HTR-8/SVneo (cell line): ENCODE measurements at regions not wholly inside any gene's neighbourhood (a gene's known extent, or its start where the extent isn't known, plus 50 kb on each side); places are given as distances from the start of the nearest gene placed in this dataset.
"Not testable (repeated sequence)": the region's sequence is repeated elsewhere in the genome, so short reads cannot be mapped to it uniquely, and the experiment has no call there.

Experiments
- DNase-seq: peaks from one replicate; pipeline ENCODE4 v3.0.0; 2011; ENCODE audit warnings: low spot score, mixed read lengths; ENCODE audit not compliant: insufficient read length
- FAIRE-seq: peaks from 2 replicates; lab custom pipeline; 2011; peaks lifted over from hg19 to GRCh38; lab: Jason Lieb, UNC

- FAIRE-seq: no peak
- no peak for DNase-seq
Observed at GRCh38 chr1:181169281-181169865, 80.9 kb downstream of the IER5 start.

DNA sequence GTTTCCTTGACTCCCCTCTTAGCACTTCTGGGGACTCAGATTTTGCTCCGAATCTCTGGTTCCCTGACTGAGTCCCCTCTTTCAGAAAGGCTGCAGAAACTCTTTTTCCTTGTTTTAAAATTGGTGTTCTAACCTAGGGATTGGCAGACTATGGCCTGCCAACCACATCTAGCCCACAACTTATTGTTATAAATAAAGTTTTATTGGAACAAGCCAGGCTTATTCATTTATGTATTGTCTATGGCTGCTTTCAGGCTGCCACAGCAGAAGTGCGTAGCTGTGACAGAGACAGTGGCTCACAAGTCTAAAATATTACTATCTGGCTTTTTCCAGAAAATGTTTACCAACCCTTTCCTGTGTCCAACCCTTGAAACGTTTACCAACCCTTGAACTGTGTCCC is 81.7 kb downstream of the IER5 start:
- no peak for FAIRE-seq
- DNase-seq: no peak

- no peak for FAIRE-seq
- DNase-seq: no peak
Observed at GRCh38 chr1:181172082-181172481, 83.6 kb downstream of the IER5 start.

- no peak for DNase-seq
- FAIRE-seq: no peak
Observed at GRCh38 chr1:181173761-181174447, 85.4 kb downstream of the IER5 start.

DNA sequence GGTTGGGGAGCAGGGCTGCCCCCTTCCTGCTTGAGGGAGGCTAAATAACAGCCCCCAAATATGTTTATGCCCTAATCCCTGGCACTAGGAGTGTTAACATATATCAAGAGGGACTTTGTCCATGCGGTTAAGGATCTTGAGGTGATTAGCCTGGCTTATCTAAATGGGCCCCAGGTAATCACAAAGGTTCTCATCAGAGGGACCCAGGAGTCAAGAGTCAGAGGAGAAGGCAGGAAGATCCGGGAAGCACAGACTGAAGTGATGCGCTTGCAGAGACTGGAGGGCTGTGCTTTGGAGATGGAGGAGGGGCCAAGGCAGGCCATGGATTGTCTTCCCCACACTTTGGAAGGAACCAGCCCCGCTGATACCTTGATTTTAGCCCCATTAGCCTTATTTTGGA is 86.4 kb downstream of the IER5 start:
- no peak for DNase-seq
- FAIRE-seq: no peak

DNA sequence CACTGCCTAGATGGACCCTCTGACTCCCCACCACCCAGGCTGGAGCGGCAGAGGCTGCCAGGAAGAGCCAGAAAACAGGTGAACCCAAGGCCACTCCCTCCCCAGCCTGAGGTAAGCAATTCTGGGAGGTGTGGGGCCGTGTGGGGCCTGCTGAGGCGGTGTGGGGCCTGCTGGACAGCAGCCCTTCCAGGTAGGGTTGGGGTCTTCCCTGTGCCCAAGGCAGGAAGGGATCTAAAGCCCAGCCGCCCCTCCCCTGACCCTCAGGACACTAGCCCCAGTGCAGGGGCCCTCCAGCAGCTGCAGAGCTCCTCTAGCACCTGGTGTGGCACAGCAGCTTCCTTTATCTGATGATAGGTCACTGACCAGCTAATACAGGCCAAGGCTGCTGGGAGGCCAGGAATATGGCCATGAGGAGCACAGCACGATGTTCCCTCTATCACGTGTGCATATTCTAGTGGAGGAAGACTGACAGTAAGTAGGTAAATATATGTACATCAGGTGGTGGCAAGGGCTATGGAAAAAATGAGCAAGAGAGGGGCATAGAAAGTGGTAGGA is 86.9 kb downstream of the IER5 start:
- DNase-seq (no peak), FAIRE-seq (no peak)

DNA sequence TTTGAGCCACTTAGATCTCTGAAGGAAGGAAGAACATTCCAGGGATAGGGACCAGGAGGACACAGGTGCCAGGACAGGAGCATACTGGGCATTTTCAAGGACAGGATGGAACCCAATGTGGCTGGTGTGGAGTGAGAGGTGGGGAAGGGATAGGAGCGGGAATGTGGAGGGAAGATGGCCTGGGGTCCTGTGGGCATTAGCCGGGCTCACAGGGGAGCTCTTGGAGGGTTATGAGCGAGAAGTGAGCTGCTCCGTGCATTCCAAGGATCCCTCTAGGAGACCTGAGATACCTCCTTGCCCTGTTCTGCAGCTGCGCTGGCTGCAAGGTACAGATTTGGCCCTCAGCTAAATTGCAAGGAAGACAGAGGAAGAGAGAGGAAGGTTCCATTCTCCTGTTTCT is 87.5 kb downstream of the IER5 start:
- DNase-seq: no peak
- no peak for FAIRE-seq

GRCh38 chr1:181178241-181178879 is 89.9 kb downstream of the IER5 start:
- DNase-seq (no peak), FAIRE-seq (no peak)

- DNase-seq: no peak
- no peak for FAIRE-seq
Observed at GRCh38 chr1:181179279-181179986, 90.9 kb downstream of the IER5 start.

- FAIRE-seq (no peak), DNase-seq (no peak)
Observed at GRCh38 chr1:181179987-181180365, 91.5 kb downstream of the IER5 start.

DNA sequence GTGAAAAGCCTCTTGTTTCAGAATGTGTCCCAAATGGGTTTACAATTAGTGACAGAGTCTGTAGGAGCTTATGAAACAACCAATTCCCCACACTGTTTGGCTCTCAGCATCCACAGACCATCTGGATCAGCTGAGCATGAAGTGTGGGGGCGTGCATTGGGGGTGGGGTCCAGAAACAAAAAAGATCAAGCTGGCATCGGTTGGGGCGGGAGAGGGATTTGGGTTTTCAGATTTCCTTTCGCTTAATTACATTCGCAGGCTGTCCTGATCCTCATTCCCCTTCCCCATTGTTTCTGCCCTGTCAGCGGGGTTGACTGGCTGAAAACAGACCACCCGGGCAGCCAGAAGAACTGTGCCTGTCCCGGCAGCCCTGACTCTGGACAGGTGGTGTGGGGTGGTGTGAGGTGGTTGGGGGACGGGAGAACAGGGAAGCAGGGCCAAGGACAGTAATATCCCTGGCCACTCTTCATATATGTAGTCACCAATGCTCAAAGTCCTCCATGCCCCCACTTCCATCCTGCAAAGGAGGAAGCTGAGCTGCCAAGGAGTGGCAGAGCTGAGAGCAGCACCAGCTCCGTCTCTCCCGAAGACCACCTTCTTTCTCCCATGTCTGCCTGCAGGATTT is 92.0 kb downstream of the IER5 start:
- no peak for DNase-seq
- FAIRE-seq: no peak

DNA sequence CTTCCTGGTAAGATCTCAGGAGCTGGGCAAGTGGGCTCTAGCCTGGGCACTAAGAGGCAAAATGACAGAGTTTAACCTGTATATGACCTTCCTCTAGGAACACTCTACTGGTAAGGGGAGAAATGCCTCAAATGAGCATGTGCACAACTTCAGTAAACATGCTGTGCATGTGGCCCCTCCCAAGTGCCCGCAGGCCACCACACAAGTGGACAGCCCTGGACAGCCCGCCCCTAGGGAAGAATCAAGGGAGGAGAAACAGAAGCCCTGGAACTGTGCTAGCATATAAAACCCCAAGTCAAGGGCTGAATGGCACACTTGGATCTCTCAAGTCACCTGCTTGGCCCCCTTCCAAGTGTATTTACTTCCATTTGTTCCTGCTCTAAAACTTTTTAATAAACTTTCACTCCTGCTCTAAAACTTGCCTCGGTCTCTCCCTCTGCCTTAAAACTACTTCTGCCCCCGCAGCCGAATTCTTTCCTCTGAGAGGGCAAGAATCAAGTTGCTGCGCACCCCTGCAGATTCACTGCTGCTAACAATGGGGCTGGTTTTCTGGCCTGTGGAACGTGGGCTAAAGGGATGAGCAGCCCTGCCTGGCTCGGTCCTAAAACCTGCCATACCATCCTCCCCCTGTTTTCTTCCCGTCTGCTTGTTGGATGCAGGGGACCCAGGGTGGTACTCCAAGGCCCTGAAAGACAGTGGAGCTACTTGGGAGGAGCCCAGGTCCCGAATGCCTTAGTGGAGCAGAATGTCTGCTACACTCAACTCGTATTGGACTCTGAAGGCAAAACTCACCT is 93.5 kb downstream of the IER5 start:
- FAIRE-seq: no peak
- DNase-seq: no peak

DNA sequence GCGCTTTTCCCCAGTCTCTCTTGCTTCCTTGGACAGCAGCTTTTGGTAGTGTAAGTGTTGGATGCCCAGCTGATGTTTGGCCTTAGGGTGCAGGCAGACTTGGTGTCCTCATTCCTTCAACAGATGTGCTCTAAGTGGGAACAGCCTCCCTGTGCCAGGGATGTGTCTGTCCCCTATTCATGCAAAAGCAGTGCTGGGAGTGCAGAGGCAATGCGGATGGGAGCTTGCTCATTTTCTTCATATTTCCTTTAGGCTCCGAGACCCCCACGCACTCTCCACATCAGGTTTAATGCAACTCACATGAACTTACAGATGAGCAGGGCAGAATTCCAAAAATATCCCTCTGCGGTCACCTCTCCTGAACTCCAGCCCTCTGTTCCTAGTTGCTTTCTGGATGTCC is 96.1 kb downstream of the IER5 start:
- FAIRE-seq (no peak), DNase-seq (no peak)

DNA sequence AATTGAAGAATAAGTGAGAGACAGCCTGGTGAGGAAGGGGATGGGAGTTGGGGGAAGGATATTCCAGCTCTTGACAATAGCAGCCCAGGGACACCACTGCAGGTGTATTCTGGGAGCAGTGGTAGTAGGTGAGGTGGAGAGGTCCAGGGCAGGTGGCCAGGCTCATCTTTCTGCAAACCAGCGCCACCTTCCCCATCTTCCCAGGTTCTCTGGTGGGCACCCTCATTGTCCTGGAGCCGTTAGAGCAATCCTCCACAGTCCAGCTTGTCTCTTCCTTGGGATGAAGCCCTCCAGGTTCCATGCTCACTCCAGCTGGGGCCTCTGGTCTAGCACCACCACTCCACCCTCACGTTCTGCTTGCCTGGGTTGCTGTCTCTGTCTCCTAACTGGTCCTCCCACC is 97.0 kb downstream of the IER5 start:
- FAIRE-seq (no peak), DNase-seq (no peak)

- not testable (repeated sequence) for FAIRE-seq, DNase-seq
Observed at GRCh38 chr1:181186133-181186532, 97.6 kb downstream of the IER5 start.

DNA sequence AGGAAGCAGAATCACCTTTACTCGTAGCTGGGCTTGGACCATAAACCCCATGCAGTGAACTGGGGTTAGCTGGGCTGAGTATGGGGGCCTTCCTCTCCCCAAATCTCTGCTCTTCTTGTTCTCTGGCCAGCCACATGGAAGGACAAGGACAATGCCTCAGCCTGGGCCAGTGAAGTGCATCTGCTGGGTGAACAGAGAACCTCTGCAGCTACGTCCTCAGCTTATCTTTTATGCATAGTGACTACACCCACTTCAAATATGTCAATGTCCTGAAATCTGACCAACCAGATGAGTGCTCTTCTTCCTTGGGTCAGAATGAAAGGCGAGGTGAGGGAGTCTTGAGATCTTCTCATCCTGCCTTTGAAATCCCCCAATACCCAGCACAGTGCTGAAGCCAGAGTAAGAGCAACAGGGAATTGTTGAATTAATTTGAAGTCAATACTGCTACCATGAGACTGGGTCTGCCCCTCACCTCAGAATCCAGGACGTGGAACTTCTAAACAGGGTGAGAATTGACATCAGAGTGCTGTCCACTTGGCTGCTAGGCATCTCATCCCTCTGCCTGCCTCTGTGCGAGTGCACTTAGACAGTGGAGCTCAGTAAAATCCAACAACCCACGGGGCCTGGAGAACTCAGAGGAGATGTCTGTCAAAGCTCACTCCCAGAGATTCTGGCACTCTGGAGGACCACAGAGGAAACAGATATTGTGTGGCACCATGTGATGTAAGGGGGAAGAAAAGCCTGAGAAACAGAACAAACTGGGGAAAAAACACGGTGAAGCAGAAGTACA is 99.0 kb downstream of the IER5 start:
- DNase-seq: no peak
- FAIRE-seq: no peak

GRCh38 chr1:181189245-181189644 is 100.7 kb downstream of the IER5 start:
- FAIRE-seq: no peak

GRCh38 chr1:181189691-181190363 is 101.3 kb downstream of the IER5 start:
- FAIRE-seq (no peak), DNase-seq (peak; percentile 82)

More at GRCh38 chr1:181189245-181189644, 100.7 kb downstream of the IER5 start:
- no peak for DNase-seq
